HG03460 (cell line): ENCODE measurements at regions not wholly inside any gene's neighbourhood (a gene's known extent, or its start where the extent isn't known, plus 50 kb on each side); places are given as distances from the start of the nearest gene placed in this dataset.

ENCODE experiments used
- ATAC-seq: cut with Tn5 transposase; IDR thresholded peaks from one replicate; pipeline ENCODE4 v1.9.1; 2021; ENCODE audit not compliant: unreplicated experiment

DNA sequence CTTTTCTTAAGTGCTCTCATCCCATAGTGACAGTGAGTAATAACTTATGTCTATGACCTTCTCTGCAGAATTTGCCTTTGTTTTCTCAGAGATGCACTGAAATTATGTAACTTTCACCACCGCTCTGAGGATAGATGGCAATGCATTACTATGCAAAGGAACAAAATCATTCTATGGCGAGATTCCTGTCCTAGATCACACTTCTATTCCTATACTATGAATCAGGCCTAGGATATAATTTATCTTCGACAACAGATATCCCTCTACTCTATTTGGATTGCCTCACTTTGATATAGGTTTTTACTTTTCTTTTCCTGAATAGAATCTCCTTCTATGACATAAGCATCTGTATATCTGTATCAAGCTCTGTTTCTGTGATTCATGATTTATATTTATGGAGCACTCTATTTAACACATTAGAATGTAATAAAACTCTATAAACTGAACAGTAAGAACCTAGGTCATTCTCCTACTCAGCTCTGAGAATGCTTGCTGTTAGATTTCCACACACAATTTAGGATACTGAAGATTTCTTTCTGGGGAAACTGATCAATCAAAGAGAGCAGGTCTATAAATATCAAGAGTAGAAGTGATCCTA, 1082.3 kb upstream of the ADGRL3 start:
- ATAC-seq: no peak

GRCh38 chr4:60122820-60123219, 1077.3 kb upstream of the ADGRL3 start:
- no peak for ATAC-seq

- no peak for ATAC-seq
Measured at GRCh38 chr4:60128888-60129287, 1071.2 kb upstream of the ADGRL3 start.

DNA sequence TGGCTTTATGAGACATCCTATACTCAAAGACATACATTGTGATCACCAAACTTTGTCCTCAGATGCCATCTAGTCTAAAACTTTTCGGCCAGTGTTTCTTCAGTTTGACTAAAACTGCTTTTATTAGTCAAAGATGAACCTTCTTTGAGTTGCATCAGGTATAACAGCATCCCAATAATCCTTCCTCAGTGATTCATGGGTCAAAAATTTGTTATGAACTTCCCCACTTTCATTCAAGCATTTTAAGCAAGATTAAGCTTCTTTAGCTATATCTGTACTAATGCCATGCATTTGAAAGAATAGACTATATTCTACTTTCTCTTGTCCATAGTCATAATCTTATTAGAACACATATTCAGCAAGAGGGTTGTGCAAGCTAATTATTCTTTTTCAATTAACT, 1070.4 kb upstream of the ADGRL3 start:
- ATAC-seq: no peak

GRCh38 chr4:60133375-60133774, 1066.8 kb upstream of the ADGRL3 start:
- no peak for ATAC-seq

DNA sequence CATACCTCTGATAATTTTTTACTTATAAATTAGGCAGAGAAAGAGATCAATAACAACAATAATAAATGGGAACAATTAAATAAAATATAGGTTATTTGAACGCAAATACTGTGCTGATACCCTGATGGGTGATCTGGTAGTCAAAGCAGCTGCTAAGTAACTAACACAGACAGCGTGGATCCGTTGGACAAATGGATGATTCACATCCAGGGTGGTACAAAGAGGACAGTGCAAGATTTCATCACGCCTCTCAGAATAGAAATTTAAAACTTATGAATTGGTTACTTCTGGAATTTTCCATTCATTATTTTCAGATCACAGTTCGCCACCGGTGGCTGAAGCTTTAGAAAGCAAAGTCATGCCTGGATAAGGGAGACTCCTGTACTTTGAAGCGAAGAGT, 1066.0 kb upstream of the ADGRL3 start:
- no peak for ATAC-seq

DNA sequence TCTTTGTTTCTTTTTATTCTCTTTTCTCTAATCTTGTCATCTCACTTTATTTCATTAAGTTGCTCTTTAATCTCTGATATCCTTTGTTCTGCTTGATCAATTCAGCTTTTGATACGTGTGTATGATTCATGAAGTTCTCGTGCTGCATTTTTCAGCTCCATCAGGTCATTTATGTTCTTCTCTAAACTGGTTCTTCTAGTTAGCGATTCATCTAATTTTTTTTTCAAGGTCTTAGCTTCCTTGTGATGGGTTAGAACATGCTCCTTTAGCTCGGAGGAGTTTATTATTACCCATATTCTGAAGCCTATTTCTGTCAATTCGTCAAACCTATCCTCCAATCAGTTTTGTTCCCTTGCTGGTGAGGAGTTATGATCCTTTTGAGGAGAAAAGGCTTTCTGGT, 1045.0 kb upstream of the ADGRL3 start:
- no peak for ATAC-seq

DNA sequence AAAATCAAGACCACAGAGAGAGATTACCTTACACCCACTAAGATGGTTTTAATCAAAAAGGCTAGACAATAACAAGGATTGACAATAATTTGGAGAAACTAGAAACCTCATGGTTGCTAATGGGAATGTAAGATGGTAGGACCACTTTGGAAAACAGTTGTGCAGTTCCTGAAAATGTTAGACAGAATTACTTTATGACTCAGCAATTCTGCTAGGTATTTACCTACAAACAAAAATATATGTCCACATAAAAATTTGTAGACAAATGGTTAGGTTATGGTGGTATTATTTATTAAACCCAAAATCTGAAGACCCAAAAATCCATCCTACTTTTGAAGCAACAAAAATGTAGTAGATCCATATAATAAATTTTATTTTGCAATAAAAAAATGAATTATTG, 1027.0 kb upstream of the ADGRL3 start:
- ATAC-seq: no peak

DNA sequence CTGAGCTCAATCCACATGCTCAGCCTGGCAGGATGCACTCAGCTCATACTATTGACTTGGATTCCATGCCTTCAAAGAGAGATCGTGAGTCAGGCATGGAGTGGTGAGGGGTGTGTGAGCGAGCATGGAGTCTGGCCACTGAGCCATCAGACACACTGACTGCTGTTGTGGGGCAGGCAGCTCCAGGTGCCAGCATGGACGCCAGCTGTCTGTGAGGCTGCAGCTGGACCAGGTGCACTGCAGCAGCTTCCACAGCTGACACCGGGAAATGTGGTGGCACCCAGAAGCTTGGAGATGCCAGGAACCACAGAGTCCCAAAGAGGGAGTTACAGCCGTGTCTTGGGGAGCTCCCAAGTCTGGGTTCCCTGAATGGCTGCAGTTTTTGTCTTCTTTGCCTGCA, 1026.4 kb upstream of the ADGRL3 start:
- ATAC-seq: no peak

DNA sequence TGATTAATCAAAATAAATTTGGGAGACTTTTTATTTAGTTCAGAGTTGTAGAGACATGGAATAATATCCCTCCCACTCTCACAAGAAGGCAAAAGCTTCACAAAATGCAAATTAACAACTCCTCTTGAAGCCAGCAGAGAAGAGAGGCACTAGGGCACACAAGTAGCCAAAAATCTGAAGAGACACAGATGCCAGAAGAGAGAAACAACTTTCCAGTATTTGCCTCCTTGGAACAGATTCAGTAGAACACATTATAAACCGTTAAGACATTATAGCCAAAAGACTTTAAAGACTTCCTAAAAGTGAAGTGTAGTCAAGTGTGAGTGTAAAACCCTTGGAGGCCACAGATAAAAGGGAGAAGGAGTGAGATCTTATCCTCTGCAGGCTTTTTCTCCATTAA, 1024.9 kb upstream of the ADGRL3 start:
- no peak for ATAC-seq

DNA sequence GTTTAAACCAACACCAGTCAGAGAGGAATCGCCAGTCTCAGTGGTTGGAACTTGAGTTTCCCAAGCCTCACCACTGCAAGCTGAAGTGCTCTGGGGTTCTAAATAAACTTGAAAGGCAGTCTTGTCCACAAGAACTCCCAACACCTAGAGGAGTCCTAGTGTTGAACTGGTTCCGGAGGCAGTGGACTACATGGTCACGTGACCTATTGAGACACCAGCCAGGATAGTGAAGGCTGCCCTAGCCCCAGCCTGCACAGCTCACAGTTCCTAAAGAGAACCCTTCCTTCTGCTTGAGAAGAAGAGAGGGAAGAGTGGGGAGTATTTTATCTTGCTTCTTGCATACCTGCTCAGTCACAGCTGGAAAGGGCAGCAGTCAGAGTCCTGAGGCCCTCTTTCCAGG, 1012.7 kb upstream of the ADGRL3 start:
- ATAC-seq: no peak

- no peak for ATAC-seq
Measured at GRCh38 chr4:60189286-60189685, 1010.8 kb upstream of the ADGRL3 start.

- no peak for ATAC-seq
Measured at GRCh38 chr4:60194214-60194613, 1005.9 kb upstream of the ADGRL3 start.

- ATAC-seq: no peak
Measured at GRCh38 chr4:60195256-60195655, 1004.9 kb upstream of the ADGRL3 start.

GRCh38 chr4:60201052-60201673, 999.0 kb upstream of the ADGRL3 start:
- ATAC-seq: peak; percentile 81

GRCh38 chr4:60209588-60209987, 990.5 kb upstream of the ADGRL3 start:
- no peak for ATAC-seq

DNA sequence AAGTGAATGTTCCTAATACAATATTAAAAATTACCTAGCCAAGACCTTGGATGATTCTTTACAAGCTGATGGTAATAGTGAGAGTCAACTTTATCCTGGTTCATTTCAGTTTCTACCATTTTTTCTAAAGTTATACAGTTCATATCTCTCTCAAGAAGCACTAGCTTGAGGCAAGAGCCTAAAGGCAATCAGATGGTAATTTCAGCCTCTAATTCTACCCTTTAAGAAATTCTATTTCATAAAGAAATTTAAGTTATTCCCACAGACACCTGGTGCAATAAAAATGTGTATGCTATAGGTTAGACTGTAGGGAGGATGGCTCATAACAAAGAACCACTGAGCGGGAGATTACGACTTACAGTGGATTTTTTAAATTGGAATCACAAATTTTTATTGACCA, 984.2 kb upstream of the ADGRL3 start:
- ATAC-seq: no peak

GRCh38 chr4:60216752-60217151, 983.4 kb upstream of the ADGRL3 start:
- ATAC-seq: no peak

- ATAC-seq: no peak
Measured at GRCh38 chr4:60221866-60222265, 978.3 kb upstream of the ADGRL3 start.

GRCh38 chr4:60223208-60223923, 976.8 kb upstream of the ADGRL3 start:
- no peak for ATAC-seq

GRCh38 chr4:60241866-60242265, 958.3 kb upstream of the ADGRL3 start:
- no peak for ATAC-seq

DNA sequence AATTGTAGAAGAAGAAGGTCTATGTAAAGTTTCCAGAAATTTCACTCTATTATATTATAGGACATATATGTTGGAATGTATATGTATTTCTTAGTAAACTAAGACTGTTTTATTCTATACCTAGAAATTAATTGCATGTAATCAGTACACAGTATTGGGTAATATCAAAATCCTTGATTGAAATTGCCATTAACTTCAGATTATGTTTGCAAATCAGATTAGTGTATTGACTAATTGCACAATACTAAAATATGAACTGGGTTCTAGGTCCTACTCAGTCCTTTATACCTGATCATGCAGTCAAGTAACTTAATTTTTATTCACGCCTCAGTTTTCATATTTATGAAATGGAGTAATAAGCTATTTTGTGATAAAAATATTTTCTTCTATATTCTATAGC, 950.3 kb upstream of the ADGRL3 start:
- no peak for ATAC-seq

- no peak for ATAC-seq
Measured at GRCh38 chr4:60250657-60251056, 949.5 kb upstream of the ADGRL3 start.
